ENCODE measurements at regions not wholly inside any gene's neighbourhood (a gene's known extent, or its start where the extent isn't known, plus 50 kb on each side); places are given as distances from the start of the nearest gene placed in this dataset.
"Not testable (repeated sequence)": the region's sequence is repeated elsewhere in the genome, so short reads cannot be mapped to it uniquely, and the experiment has no call there.

GRCh38 chr6:105858639-105859038 lies 227.5 kb upstream of the PRDM1 start:
- TF ChIP-seq EZH2phosphoT487 (IDR thresholded peaks at IDR 0.05; ENCODE audit: low read depth) = not testable (repeated sequence)
- TF ChIP-seq, protein P1, sequence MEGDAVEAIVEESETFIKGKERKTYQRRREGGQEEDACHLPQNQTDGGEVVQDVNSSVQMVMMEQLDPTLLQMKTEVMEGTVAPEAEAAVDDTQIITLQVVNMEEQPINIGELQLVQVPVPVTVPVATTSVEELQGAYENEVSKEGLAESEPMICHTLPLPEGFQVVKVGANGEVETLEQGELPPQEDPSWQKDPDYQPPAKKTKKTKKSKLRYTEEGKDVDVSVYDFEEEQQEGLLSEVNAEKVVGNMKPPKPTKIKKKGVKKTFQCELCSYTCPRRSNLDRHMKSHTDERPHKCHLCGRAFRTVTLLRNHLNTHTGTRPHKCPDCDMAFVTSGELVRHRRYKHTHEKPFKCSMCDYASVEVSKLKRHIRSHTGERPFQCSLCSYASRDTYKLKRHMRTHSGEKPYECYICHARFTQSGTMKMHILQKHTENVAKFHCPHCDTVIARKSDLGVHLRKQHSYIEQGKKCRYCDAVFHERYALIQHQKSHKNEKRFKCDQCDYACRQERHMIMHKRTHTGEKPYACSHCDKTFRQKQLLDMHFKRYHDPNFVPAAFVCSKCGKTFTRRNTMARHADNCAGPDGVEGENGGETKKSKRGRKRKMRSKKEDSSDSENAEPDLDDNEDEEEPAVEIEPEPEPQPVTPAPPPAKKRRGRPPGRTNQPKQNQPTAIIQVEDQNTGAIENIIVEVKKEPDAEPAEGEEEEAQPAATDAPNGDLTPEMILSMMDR (IDR thresholded peaks at IDR 0.05; ENCODE audit: low read depth, low read length) = not testable (repeated sequence)
